DOHH2 (cell line): ENCODE measurements at regions not wholly inside any gene's neighbourhood (a gene's known extent, or its start where the extent isn't known, plus 50 kb on each side); places are given as distances from the start of the nearest gene placed in this dataset.

Experiments used
- CTCF ChIP-seq: fragments of 200-600 bp; sonication (generic); IDR thresholded peaks from one replicate; pipeline ENCODE4 v1.5.1; 2014; ENCODE audit warnings: antibody characterized with exemption, mild to moderate bottlenecking, low read depth, low read length; ENCODE audit not compliant: poor library complexity, severe bottlenecking
- EZH2phosphoT487 ChIP-seq: fragments of 200-600 bp; sonication (generic); IDR thresholded peaks from 2 replicates; pipeline ENCODE4 v1.6.1; 2017; ENCODE audit warnings: borderline replicate concordance, mild to moderate bottlenecking, antibody characterized with exemption, low read length, moderate library complexity, mixed read lengths

GRCh38 chr19:28008695-28009094 lies 1204.3 kb downstream of the UQCRFS1 start:
- TF ChIP-seq CTCF = no peak
- no peak for TF ChIP-seq EZH2phosphoT487
